ENCODE measurements at regions not wholly inside any gene's neighbourhood (a gene's known extent, or its start where the extent isn't known, plus 50 kb on each side); places are given as distances from the start of the nearest gene placed in this dataset.

DNA sequence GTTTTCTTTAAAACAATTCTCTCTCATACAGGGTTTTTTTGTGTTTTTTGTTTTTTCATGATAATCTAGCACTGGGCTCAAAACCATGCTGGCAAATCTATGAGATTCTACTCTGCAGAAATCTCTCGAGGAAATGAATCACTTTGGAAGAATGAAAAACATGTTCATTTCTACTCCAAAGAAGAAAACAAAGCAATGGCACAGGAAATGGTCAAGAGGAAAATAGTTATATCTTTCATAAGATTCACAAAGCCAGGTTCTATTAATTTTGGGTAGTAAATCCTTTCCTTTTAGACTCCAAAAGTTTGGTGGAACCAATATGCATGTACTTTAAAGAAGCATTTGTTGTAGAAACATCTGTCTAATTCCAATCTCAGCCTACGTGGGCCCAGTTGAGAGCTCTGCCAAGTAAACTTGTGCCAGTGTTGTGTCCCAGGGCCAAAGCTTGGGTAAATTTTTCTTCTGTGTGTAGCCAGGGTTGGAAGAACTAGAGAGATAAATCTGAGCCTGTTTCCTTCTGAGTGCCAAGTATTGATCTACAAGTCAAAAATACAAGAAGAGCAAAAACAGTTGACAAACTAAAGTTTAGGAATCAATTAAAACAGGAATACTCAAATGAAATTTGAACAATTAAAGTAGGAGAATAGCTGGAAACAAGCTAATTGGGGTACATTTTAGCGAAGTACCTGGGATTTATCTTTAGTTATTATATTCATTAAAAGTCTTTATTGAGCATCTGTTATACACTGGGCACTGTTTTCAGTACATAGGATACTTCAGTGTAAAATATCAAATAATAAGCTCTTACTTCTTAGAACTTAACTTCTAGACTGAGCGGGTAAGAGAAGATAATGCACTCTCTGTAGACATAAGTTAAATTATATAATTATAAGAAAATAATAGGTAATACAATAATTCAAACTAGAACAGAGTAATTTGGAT, 657.5 kb upstream of the NECTIN3 start:
- H3K9me3 ChIP-seq (ENCODE audit: insufficient read depth, low read length): no peaks in the 10 kb centered on the region
- H3K4me3 ChIP-seq (ENCODE audit: insufficient read length, low read depth): no peak overlapping the region
- no peak for TF ChIP-seq YY1 (IDR thresholded peaks at IDR 0.05; ENCODE audit: insufficient read depth, insufficient read length)
- TF ChIP-seq ZNF274 (IDR thresholded peaks at IDR 0.05; ENCODE audit: low read depth, low read length): no peak
- TF ChIP-seq SUZ12 (IDR thresholded peaks at IDR 0.05; ENCODE audit: extremely low read depth, insufficient read depth, insufficient read length): no peak
- H3K27me3 ChIP-seq (ENCODE audit: insufficient read depth, insufficient read length): no peaks in the 10 kb centered on the region
- no peaks in the 10 kb centered on the region for H3K4me1 ChIP-seq (ENCODE audit: insufficient read depth, insufficient read length)
- H3K9ac ChIP-seq (ENCODE audit: insufficient read length, low read depth): no peak overlapping the region
- DNase-seq (ENCODE audit: low read depth, low spot score): no peak
- H3K36me3 ChIP-seq (ENCODE audit: insufficient read depth, insufficient read length, low read length): no peaks in the 10 kb centered on the region

DNA sequence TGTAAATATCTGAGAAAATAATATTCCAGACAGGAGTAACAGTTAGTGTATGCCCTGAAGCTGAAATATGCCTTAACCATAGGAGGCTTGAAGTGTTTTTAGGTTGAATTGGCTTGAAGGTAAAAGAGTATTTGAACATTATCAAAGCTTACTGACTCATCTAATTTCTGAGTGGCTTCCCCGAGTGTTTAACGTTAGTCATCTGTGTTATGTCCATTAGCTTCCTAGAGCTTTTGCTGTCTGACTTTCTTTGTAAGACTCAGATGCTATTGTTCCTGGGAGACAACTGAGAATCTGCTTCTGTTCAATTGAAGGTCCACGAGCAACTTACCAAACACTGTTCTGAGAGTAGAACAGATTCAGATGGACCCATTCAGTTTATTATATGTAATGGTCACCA, 656.8 kb upstream of the NECTIN3 start:
- H3K4me1 ChIP-seq (ENCODE audit: insufficient read depth, insufficient read length): no peaks in the 10 kb centered on the region
- H3K27me3 ChIP-seq (ENCODE audit: insufficient read depth, insufficient read length): no peaks in the 10 kb centered on the region
- H3K36me3 ChIP-seq (ENCODE audit: insufficient read depth, insufficient read length, low read length): no peaks in the 10 kb centered on the region
- H3K9ac ChIP-seq (ENCODE audit: insufficient read length, low read depth): no peak overlapping the region
- no peak overlapping the region for H3K4me3 ChIP-seq (ENCODE audit: insufficient read length, low read depth)
- DNase-seq (ENCODE audit: low read depth, low spot score): no peak
- TF ChIP-seq SUZ12 (IDR thresholded peaks at IDR 0.05; ENCODE audit: extremely low read depth, insufficient read depth, insufficient read length): no peak
- TF ChIP-seq ZNF274 (IDR thresholded peaks at IDR 0.05; ENCODE audit: low read depth, low read length): no peak
- TF ChIP-seq YY1 (IDR thresholded peaks at IDR 0.05; ENCODE audit: insufficient read depth, insufficient read length): no peak
- no peaks in the 10 kb centered on the region for H3K9me3 ChIP-seq (ENCODE audit: insufficient read depth, low read length)

DNA sequence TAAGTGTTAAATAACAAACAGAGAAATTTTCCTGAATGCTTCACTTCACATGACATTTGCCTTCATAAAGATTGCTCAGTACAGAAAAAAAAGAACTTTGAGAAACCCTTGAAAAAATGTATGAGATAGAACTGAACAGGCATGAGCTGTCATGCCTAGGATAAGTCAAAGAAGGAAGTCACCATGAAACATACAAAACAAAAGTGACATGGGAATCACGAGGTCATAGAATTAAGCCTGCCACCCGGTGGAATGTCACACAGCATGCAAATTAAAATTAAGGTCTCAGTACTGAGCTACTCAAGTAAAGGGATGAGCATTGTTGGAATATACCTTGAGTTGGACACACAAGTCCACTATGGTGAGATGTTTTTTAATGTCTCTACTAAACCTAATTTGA, 652.5 kb upstream of the NECTIN3 start:
- Histone ChIP-seq H3K36me3 (ENCODE audit: insufficient read depth, insufficient read length, low read length) (no peaks in the 10 kb centered on the region), H3K9me3 (ENCODE audit: insufficient read depth, low read length) (no peaks in the 10 kb centered on the region), H3K4me3 (ENCODE audit: insufficient read length, low read depth) (no peak overlapping the region), H3K27me3 (ENCODE audit: insufficient read depth, insufficient read length) (no peaks in the 10 kb centered on the region), H3K9ac (ENCODE audit: insufficient read length, low read depth) (no peak overlapping the region), H3K4me1 (ENCODE audit: insufficient read depth, insufficient read length) (no peaks in the 10 kb centered on the region)
- no peak for DNase-seq (ENCODE audit: low read depth, low spot score)
- no peak for TF ChIP-seq YY1 (IDR thresholded peaks at IDR 0.05; ENCODE audit: insufficient read depth, insufficient read length)
- no peak for TF ChIP-seq ZNF274 (IDR thresholded peaks at IDR 0.05; ENCODE audit: low read depth, low read length)
- no peak for TF ChIP-seq SUZ12 (IDR thresholded peaks at IDR 0.05; ENCODE audit: extremely low read depth, insufficient read depth, insufficient read length)

DNA sequence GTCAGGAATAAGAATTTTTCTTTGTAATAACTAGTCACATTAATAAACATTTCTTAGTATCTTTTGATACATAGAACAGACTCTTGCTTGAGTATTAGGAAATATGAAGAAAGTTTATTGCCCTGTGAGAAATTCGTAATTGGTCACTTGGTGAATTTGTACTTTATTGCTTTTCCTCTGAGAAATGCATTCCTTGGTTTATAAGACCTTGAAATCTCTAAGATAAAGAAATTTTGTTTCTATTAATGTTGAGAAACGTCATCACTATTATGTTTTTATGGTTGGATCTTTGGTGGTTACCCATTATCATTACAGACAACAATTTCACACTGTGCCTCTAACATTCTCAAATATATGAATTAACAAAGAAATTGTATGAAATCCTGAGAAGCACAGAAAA, 652.0 kb upstream of the NECTIN3 start:
- DNase-seq (ENCODE audit: low read depth, low spot score): no peak
- no peak for TF ChIP-seq SUZ12 (IDR thresholded peaks at IDR 0.05; ENCODE audit: extremely low read depth, insufficient read depth, insufficient read length)
- TF ChIP-seq YY1 (IDR thresholded peaks at IDR 0.05; ENCODE audit: insufficient read depth, insufficient read length): no peak
- TF ChIP-seq ZNF274 (IDR thresholded peaks at IDR 0.05; ENCODE audit: low read depth, low read length): no peak
- no peak overlapping the region for H3K9ac ChIP-seq (ENCODE audit: insufficient read length, low read depth)
- no peaks in the 10 kb centered on the region for H3K27me3 ChIP-seq (ENCODE audit: insufficient read depth, insufficient read length)
- no peaks in the 10 kb centered on the region for H3K4me1 ChIP-seq (ENCODE audit: insufficient read depth, insufficient read length)
- H3K9me3 ChIP-seq (ENCODE audit: insufficient read depth, low read length): no peaks in the 10 kb centered on the region
- no peaks in the 10 kb centered on the region for H3K36me3 ChIP-seq (ENCODE audit: insufficient read depth, insufficient read length, low read length)
- no peak overlapping the region for H3K4me3 ChIP-seq (ENCODE audit: insufficient read length, low read depth)

DNA sequence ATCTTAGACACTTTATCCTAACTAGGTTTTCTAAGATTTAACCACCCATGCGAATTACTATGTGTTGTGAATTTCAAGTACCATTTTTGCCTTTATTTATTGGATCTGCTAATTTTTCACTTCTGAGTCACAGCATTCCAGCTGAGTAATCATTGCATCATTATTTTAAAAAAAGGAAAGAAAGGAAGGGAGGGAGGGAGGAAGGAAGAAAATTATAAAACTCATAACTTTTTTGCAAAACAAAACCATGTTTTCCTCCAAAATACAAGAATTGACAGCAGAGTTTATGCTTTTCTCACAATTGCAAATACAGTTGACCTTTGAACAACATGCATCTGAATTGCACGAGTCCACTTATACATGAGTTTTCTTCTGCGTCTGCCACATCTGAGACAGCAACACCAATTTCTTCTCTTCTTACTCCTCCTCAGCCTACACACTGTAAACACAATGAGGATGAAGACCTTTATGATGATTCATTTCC, 651.4 kb upstream of the NECTIN3 start:
- no peak for TF ChIP-seq SUZ12 (IDR thresholded peaks at IDR 0.05; ENCODE audit: extremely low read depth, insufficient read depth, insufficient read length)
- no peaks in the 10 kb centered on the region for H3K4me1 ChIP-seq (ENCODE audit: insufficient read depth, insufficient read length)
- H3K4me3 ChIP-seq (ENCODE audit: insufficient read length, low read depth): no peak overlapping the region
- H3K27me3 ChIP-seq (ENCODE audit: insufficient read depth, insufficient read length): no peaks in the 10 kb centered on the region
- no peak overlapping the region for H3K9ac ChIP-seq (ENCODE audit: insufficient read length, low read depth)
- no peaks in the 10 kb centered on the region for H3K36me3 ChIP-seq (ENCODE audit: insufficient read depth, insufficient read length, low read length)
- H3K9me3 ChIP-seq (ENCODE audit: insufficient read depth, low read length): no peaks in the 10 kb centered on the region
- DNase-seq (ENCODE audit: low read depth, low spot score): no peak

DNA sequence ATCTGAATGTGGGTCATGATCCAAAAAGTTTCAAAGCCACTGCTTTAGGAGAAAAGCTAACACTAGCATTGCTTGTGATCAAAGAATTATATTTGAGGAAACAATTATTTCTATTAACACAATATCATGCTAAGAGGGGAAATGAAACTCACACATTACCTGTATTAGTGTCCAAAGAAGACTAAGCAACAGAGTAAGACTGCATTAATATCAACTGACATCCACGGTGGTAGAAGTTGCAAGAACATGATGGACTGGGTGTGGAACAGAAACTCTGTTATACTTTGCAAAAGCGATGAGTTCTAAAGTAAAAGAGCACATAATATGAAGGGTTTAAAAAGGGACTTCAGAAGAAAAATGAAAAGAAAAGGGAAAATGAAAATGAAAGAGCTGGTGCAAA, 648.3 kb upstream of the NECTIN3 start:
- no peaks in the 10 kb centered on the region for H3K4me1 ChIP-seq (ENCODE audit: insufficient read depth, insufficient read length)
- DNase-seq (ENCODE audit: low read depth, low spot score): no peak
- H3K4me3 ChIP-seq (ENCODE audit: insufficient read length, low read depth): no peak overlapping the region
- H3K9me3 ChIP-seq (ENCODE audit: insufficient read depth, low read length): no peaks in the 10 kb centered on the region
- H3K9ac ChIP-seq (ENCODE audit: insufficient read length, low read depth): no peak overlapping the region
- H3K27me3 ChIP-seq (ENCODE audit: insufficient read depth, insufficient read length): no peaks in the 10 kb centered on the region
- no peak for TF ChIP-seq YY1 (IDR thresholded peaks at IDR 0.05; ENCODE audit: insufficient read depth, insufficient read length)
- TF ChIP-seq ZNF274 (IDR thresholded peaks at IDR 0.05; ENCODE audit: low read depth, low read length): no peak
- TF ChIP-seq SUZ12 (IDR thresholded peaks at IDR 0.05; ENCODE audit: extremely low read depth, insufficient read depth, insufficient read length): no peak
- no peaks in the 10 kb centered on the region for H3K36me3 ChIP-seq (ENCODE audit: insufficient read depth, insufficient read length, low read length)

DNA sequence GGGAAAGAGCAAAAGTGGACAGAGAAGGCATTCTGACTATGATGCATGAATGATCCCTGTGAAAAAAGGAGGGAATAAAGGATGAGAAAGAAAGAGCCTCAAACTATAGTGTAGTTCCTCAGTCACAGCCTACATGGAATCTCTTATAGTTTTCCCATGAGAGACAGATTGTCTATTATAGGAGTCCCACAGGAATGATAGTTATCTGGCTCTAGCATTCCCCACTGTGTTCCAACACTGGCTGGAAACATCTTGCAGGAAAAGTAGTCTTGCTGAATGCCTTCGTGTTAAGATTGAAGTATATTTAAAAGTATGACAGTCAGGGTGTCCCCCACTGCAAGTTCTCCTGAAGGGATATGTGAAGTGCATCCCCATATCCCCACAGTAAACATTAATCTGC, 641.5 kb upstream of the NECTIN3 start:
- H3K4me1 ChIP-seq (ENCODE audit: insufficient read depth, insufficient read length): no peaks in the 10 kb centered on the region
- no peaks in the 10 kb centered on the region for H3K9me3 ChIP-seq (ENCODE audit: insufficient read depth, low read length)
- no peak for TF ChIP-seq SUZ12 (IDR thresholded peaks at IDR 0.05; ENCODE audit: extremely low read depth, insufficient read depth, insufficient read length)
- TF ChIP-seq YY1 (IDR thresholded peaks at IDR 0.05; ENCODE audit: insufficient read depth, insufficient read length): no peak
- TF ChIP-seq ZNF274 (IDR thresholded peaks at IDR 0.05; ENCODE audit: low read depth, low read length): no peak
- H3K4me3 ChIP-seq (ENCODE audit: insufficient read length, low read depth): no peak overlapping the region
- no peak for DNase-seq (ENCODE audit: low read depth, low spot score)
- H3K27me3 ChIP-seq (ENCODE audit: insufficient read depth, insufficient read length): no peaks in the 10 kb centered on the region
- H3K9ac ChIP-seq (ENCODE audit: insufficient read length, low read depth): no peak overlapping the region
- H3K36me3 ChIP-seq (ENCODE audit: insufficient read depth, insufficient read length, low read length): no peaks in the 10 kb centered on the region

Data from NT2/D1 (cell line).